CD1c-positive myeloid dendritic cell (primary cell): ENCODE measurements at regions not wholly inside any gene's neighbourhood (a gene's known extent, or its start where the extent isn't known, plus 50 kb on each side); places are given as distances from the start of the nearest gene placed in this dataset.

Experiments
- DNase-seq: peaks from one replicate; pipeline ENCODE4 v3.0.0-alpha.2; 2016; ENCODE audit errors: extremely low spot score

GRCh38 chr20:10806539-10806938 is 132.7 kb upstream of the JAG1 start:
- no peak for DNase-seq

- DNase-seq = no peak
Measured at GRCh38 chr20:10807013-10807412, 133.2 kb upstream of the JAG1 start.

- DNase-seq = no peak
Measured at GRCh38 chr20:10812759-10813327, 139.0 kb upstream of the JAG1 start.

GRCh38 chr20:10823585-10823984 is 149.8 kb upstream of the JAG1 start:
- DNase-seq = no peak

GRCh38 chr20:10824750-10825500 is 151.1 kb upstream of the JAG1 start:
- no peak for DNase-seq

GRCh38 chr20:10826111-10826510 is 152.3 kb upstream of the JAG1 start:
- no peak for DNase-seq

- DNase-seq = no peak
Measured at GRCh38 chr20:10828180-10828579, 154.4 kb upstream of the JAG1 start.

- DNase-seq = no peak
Measured at GRCh38 chr20:10832141-10832540, 158.3 kb upstream of the JAG1 start.

GRCh38 chr20:10837901-10838300 is 164.1 kb upstream of the JAG1 start:
- DNase-seq = no peak

GRCh38 chr20:10842116-10842515 is 168.3 kb upstream of the JAG1 start:
- DNase-seq = no peak

- no peak for DNase-seq
Measured at GRCh38 chr20:10843146-10843711, 169.4 kb upstream of the JAG1 start.

- no peak for DNase-seq
Measured at GRCh38 chr20:10846766-10847165, 173.0 kb upstream of the JAG1 start.

GRCh38 chr20:10848810-10849370 is 175.1 kb upstream of the JAG1 start:
- DNase-seq = no peak

GRCh38 chr20:10853176-10853575 is 179.4 kb upstream of the JAG1 start:
- DNase-seq = no peak

GRCh38 chr20:10853731-10854130 is 179.9 kb upstream of the JAG1 start:
- DNase-seq = no peak

- no peak for DNase-seq
Measured at GRCh38 chr20:10854976-10855375, 181.2 kb upstream of the JAG1 start.

GRCh38 chr20:10855778-10856177 is 182.0 kb upstream of the JAG1 start:
- no peak for DNase-seq

- DNase-seq = no peak
Measured at GRCh38 chr20:10856237-10857015, 182.6 kb upstream of the JAG1 start.

- peak; percentile 59 for DNase-seq
Measured at GRCh38 chr20:10857352-10858070, 183.7 kb upstream of the JAG1 start.

GRCh38 chr20:10861090-10861489 is 187.3 kb upstream of the JAG1 start:
- no peak for DNase-seq

GRCh38 chr20:10861619-10862018 is 187.8 kb upstream of the JAG1 start:
- DNase-seq = no peak
